Endothelial cell of umbilical vein (primary cell): ENCODE measurements at regions not wholly inside any gene's neighbourhood (a gene's known extent, or its start where the extent isn't known, plus 50 kb on each side); places are given as distances from the start of the nearest gene placed in this dataset.

Source experiments
- BruUV-seq: library from RNA; stranded (reverse); fragments of 400-500 nt; replicated peaks from 2 replicates; lab custom pipeline; 2021; lab: Mats Ljungman, UMichigan
- CTCF ChIA-PET: fragments of 300-600, 350-600 bp; sonication (Branson Sonifier 250); formaldehyde crosslinking; loops from one replicate; lab custom pipeline; 2021; ENCODE audit warnings: antibody characterized with exemption, inconsistent platforms; lab: Charles Lee
- POLR2A ChIA-PET: fragments of 300-600, 350-600 bp; sonication (Branson Sonifier 250); formaldehyde crosslinking; loops from one replicate; lab custom pipeline; 2021; ENCODE audit warnings: antibody characterized with exemption, inconsistent platforms; lab: Charles Lee
- DNase-seq: peaks from one replicate; pipeline ENCODE4 v3.0.0-alpha.2; 2011; ENCODE audit warnings: low read depth, low spot score
- FAIRE-seq: peaks from 2 replicates; lab custom pipeline; 2011; peaks lifted over from hg19 to GRCh38; lab: Jason Lieb, UNC
- H2AFZ ChIP-seq: 2 replicates; pipeline ENCODE4 v1.6.0; 2012; ENCODE audit warnings: low read depth, low read length, control low read depth, inconsistent platforms
- H3K27ac ChIP-seq: 2 replicates; pipeline ENCODE4 v1.5.1; 2011; ENCODE audit warnings: low read depth, mild to moderate bottlenecking, control low read depth, low read length, moderate library complexity; ENCODE audit not compliant: insufficient read depth
- H3K27me3 ChIP-seq, 2 experiments: 2 replicates each; pipeline versions ENCODE4 v1.6.0 to v1.6.1; 2011; ENCODE audit warnings: low read length in 2 of 2, mixed read lengths in 1 of 2; ENCODE audit not compliant: control insufficient read depth in 2 of 2, insufficient read depth in 2 of 2
- H3K36me3 ChIP-seq, 2 experiments: 2 replicates in 1 of 2; 3 replicates in 1 of 2; pipeline ENCODE4 v1.5.1; 2011; ENCODE audit warnings: low read length in 2 of 2, mild to moderate bottlenecking in 1 of 2, moderate library complexity in 1 of 2; ENCODE audit not compliant: control insufficient read depth in 2 of 2, insufficient read depth in 2 of 2; ENCODE audit errors: extremely low read depth in 1 of 2
- H3K4me1 ChIP-seq: 3 replicates; pipeline ENCODE4 v1.5.1; 2011; ENCODE audit warnings: mild to moderate bottlenecking, low read length; ENCODE audit not compliant: control insufficient read depth, insufficient read depth; ENCODE audit errors: extremely low read depth
- H3K4me2 ChIP-seq: 2 replicates; pipeline ENCODE4 v1.6.1; 2011; ENCODE audit warnings: low read length, control low read depth, mixed read lengths; ENCODE audit not compliant: insufficient read depth
- H3K4me3 ChIP-seq, 3 experiments: fragments of 200-600 bp in 1 of 3; sonication (generic), shearing (Covaris generic) in 1 of 3; replicated peaks in 1 of 3; 2 replicates each; pipeline ENCODE4 v1.5.1; 2011 to 2016; ENCODE audit warnings: control low read depth in 3 of 3, low read length in 3 of 3, mild to moderate bottlenecking in 2 of 3, inconsistent platforms in 1 of 3, low read depth in 1 of 3, moderate library complexity in 1 of 3; ENCODE audit not compliant: insufficient read depth in 1 of 3
- H3K79me2 ChIP-seq: 2 replicates; pipeline ENCODE4 v1.6.0; 2012; ENCODE audit warnings: low read length, inconsistent platforms; ENCODE audit not compliant: control insufficient read depth, insufficient read depth
- H3K9ac ChIP-seq: replicated peaks from 2 replicates; pipeline ENCODE3; 2011; ENCODE audit warnings: low read length, control low read depth; ENCODE audit not compliant: insufficient read depth; ENCODE audit errors: extremely low read depth
- H3K9me1 ChIP-seq: replicated peaks from 3 replicates; pipeline ENCODE4 v1.6.0; 2011; ENCODE audit warnings: mild to moderate bottlenecking, low read length; ENCODE audit not compliant: control insufficient read depth, insufficient read depth; ENCODE audit errors: extremely low read depth
- H3K9me3 ChIP-seq: replicated peaks from 2 replicates; pipeline ENCODE4 v1.5.1; 2012; ENCODE audit warnings: low read length, inconsistent platforms; ENCODE audit not compliant: control insufficient read depth, insufficient read depth
- H4K20me1 ChIP-seq: replicated peaks from 2 replicates; pipeline ENCODE3; 2011; ENCODE audit warnings: mild to moderate bottlenecking, low read length; ENCODE audit not compliant: control insufficient read depth, insufficient read depth; ENCODE audit errors: extremely low read depth
- EZH2 ChIP-seq: IDR thresholded peaks from 2 replicates; pipeline ENCODE4 v1.6.1; 2012; ENCODE audit warnings: borderline replicate concordance, low read depth, mild to moderate bottlenecking, moderate library complexity, low read length, inconsistent platforms; ENCODE audit not compliant: severe bottlenecking
- FOS ChIP-seq: IDR thresholded peaks from 2 replicates; pipeline ENCODE4 v1.6.1; 2011; ENCODE audit warnings: mild to moderate bottlenecking, low read length, moderate library complexity, borderline replicate concordance; ENCODE audit not compliant: insufficient read depth
- GATA2 ChIP-seq: IDR thresholded peaks from 2 replicates; pipeline ENCODE4 v1.7.0; 2011; ENCODE audit warnings: low read depth, mild to moderate bottlenecking, moderate library complexity, mixed read lengths, low read length; ENCODE audit not compliant: insufficient read length, insufficient read depth
- JUN ChIP-seq: IDR thresholded peaks from 2 replicates; pipeline ENCODE4 v1.6.1; 2011; ENCODE audit warnings: borderline replicate concordance, low read depth; ENCODE audit not compliant: insufficient read length, insufficient read depth
- MYC ChIP-seq: IDR thresholded peaks from one replicate; pipeline ENCODE4 v1.6.1; 2011; ENCODE audit warnings: mild to moderate bottlenecking, low read depth, low read length
- POLR2A ChIP-seq: IDR thresholded peaks from 2 replicates; pipeline ENCODE4 v1.6.1; 2012; ENCODE audit warnings: low read depth, mild to moderate bottlenecking, control low read depth, low read length
- POLR2AphosphoS5 ChIP-seq: IDR thresholded peaks from 2 replicates; pipeline ENCODE4 v1.6.1; 2012; ENCODE audit warnings: low read depth, mild to moderate bottlenecking, control low read depth, low read length, moderate library complexity; ENCODE audit not compliant: insufficient read depth
- dilution Hi-C: fragments of 300-500 bp; cut with MboI; formaldehyde crosslinking; loops from one replicate; pipeline ENCODE4 v1.15.0; 2019; ENCODE audit warnings: low sequenced_read_pairs; ENCODE audit not compliant: extremely low pct_ligation_motif_present
- intact Hi-C: fragments of 100-400 bp; cut with micrococcal nuclease; formaldehyde crosslinking; loops from one replicate; pipeline ENCODE4 v1.10.0; 2022
- TF ChIP-seq, protein P1 (sequence below): IDR thresholded peaks from 2 replicates; pipeline ENCODE4 v1.6.1; 2011; ENCODE audit not compliant: insufficient read depth, insufficient read length
- TF ChIP-seq, protein P2 (sequence below), 2 donors: IDR thresholded peaks; 1 replicate in 1 of 2; 2 replicates in 1 of 2; pipeline ENCODE4 v1.5.1; 2011; ENCODE audit warnings: low read length in 2 of 2, mild to moderate bottlenecking in 2 of 2, moderate library complexity in 2 of 2, control low read depth in 1 of 2, inconsistent platforms in 1 of 2, low read depth in 1 of 2; ENCODE audit not compliant: insufficient read depth in 1 of 2; ENCODE audit errors: extremely low read depth in 1 of 2

DNA sequence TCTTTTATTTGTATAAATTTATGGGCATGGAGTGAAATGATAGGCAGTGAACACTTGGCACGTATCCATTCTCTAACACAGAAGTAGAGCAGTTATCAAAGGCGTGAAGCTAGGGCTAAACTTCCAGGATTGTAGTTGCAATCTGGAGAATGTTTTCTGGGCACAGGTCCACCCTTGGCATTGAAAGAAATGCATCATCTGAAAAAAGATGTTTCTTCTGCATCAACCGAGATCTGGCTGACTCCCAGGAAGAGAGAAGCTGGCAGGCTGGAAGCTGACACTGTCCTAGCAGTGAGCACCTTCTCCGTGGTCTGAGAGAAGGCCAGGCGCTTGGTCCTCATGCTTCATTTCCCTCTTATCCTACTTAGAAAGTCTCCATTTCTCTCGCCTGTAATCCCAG lies 600.0 kb downstream of the BRD1 start:
- H3K36me3 ChIP-seq, result no peaks in the 10 kb centered on the region
- FAIRE-seq (no peak), DNase-seq (no peak)
- no peak overlapping the region for H3K4me2 ChIP-seq
- H3K27me3 ChIP-seq, result no peaks in the 10 kb centered on the region
- H3K9me1 ChIP-seq, result no peaks in the 10 kb centered on the region
- dilution Hi-C loops (no loop called here), intact Hi-C loops (no loop called here)
- H3K79me2 ChIP-seq, result no peaks in the 10 kb centered on the region
- no peak overlapping the region for H2AFZ ChIP-seq
- ChIA-PET CTCF (no interaction called here), POLR2A (no interaction called here)
- BruUV-seq, result no TSS peak
- peaks cover 12% of the 10 kb centered on the region for H3K9me3 ChIP-seq
- H4K20me1 ChIP-seq, result no peaks in the 10 kb centered on the region
- no peak overlapping the region for H3K4me3 ChIP-seq
- TF ChIP-seq, protein P1, sequence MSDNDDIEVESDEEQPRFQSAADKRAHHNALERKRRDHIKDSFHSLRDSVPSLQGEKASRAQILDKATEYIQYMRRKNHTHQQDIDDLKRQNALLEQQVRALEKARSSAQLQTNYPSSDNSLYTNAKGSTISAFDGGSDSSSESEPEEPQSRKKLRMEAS, result no peak
- TF ChIP-seq, protein P2, sequence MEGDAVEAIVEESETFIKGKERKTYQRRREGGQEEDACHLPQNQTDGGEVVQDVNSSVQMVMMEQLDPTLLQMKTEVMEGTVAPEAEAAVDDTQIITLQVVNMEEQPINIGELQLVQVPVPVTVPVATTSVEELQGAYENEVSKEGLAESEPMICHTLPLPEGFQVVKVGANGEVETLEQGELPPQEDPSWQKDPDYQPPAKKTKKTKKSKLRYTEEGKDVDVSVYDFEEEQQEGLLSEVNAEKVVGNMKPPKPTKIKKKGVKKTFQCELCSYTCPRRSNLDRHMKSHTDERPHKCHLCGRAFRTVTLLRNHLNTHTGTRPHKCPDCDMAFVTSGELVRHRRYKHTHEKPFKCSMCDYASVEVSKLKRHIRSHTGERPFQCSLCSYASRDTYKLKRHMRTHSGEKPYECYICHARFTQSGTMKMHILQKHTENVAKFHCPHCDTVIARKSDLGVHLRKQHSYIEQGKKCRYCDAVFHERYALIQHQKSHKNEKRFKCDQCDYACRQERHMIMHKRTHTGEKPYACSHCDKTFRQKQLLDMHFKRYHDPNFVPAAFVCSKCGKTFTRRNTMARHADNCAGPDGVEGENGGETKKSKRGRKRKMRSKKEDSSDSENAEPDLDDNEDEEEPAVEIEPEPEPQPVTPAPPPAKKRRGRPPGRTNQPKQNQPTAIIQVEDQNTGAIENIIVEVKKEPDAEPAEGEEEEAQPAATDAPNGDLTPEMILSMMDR (IDR thresholded peaks at IDR 0.05; ENCODE audit: extremely low read depth in 1 of 2, insufficient read depth in 1 of 2, low read depth in 1 of 2, low read length in 2 of 2), result no peak
- TF ChIP-seq GATA2 (no peak), FOS (no peak), JUN (no peak), MYC (no peak), POLR2A (no peak), POLR2AphosphoS5 (no peak), EZH2 (no peak)
- H3K9ac ChIP-seq, result no peak overlapping the region
- no peak overlapping the region for H3K27ac ChIP-seq
- H3K4me1 ChIP-seq, result no peaks in the 10 kb centered on the region
